ENCODE measurements at regions not wholly inside any gene's neighbourhood (a gene's known extent, or its start where the extent isn't known, plus 50 kb on each side); places are given as distances from the start of the nearest gene placed in this dataset.

DNA sequence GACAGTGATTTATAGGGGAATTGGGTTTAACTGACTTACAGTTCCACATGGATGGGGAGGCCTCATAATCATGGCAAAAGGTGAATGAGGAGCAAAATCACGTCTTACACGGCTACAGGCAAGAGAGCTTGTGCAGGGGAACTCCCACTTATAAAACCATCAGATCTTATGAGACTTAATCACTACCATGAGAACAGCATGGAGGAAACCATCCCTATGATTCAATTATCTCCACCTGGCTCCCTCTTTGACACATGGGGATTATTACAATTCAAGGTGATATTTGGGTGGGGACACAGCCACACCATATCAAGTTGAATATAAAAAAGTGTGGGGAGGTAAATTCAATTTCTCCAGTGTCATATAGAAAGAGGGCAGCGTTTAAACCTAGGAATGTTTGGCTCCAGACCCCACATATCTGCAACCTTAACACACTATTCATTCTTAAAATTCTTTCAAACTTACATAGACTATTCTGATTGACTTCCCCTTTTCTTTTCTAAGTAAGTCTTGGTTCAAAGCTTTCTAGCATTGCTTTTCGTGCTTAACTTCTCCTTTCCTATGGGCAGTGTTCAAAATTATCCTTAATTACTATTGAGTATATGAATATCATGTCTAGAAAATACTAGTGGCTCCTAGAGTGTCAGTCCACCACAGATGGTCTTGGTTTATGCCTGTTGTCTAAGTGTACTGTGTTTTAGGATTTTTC is 446.7 kb upstream of the GBE1 start:
- TF ChIP-seq, protein P1, sequence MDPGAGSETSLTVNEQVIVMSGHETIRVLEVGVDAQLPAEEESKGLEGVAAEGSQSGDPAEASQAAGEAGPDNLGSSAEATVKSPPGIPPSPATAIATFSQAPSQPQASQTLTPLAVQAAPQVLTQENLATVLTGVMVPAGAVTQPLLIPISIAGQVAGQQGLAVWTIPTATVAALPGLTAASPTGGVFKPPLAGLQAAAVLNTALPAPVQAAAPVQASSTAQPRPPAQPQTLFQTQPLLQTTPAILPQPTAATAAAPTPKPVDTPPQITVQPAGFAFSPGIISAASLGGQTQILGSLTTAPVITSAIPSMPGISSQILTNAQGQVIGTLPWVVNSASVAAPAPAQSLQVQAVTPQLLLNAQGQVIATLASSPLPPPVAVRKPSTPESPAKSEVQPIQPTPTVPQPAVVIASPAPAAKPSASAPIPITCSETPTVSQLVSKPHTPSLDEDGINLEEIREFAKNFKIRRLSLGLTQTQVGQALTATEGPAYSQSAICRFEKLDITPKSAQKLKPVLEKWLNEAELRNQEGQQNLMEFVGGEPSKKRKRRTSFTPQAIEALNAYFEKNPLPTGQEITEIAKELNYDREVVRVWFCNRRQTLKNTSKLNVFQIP (CRISPR knock-in tag; IDR thresholded peaks at IDR 0.05; ENCODE audit: borderline replicate concordance, low read depth), result no peak
- TF ChIP-seq, protein P2, sequence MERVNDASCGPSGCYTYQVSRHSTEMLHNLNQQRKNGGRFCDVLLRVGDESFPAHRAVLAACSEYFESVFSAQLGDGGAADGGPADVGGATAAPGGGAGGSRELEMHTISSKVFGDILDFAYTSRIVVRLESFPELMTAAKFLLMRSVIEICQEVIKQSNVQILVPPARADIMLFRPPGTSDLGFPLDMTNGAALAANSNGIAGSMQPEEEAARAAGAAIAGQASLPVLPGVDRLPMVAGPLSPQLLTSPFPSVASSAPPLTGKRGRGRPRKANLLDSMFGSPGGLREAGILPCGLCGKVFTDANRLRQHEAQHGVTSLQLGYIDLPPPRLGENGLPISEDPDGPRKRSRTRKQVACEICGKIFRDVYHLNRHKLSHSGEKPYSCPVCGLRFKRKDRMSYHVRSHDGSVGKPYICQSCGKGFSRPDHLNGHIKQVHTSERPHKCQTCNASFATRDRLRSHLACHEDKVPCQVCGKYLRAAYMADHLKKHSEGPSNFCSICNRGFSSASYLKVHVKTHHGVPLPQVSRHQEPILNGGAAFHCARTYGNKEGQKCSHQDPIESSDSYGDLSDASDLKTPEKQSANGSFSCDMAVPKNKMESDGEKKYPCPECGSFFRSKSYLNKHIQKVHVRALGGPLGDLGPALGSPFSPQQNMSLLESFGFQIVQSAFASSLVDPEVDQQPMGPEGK (CRISPR knock-in tag; IDR thresholded peaks at IDR 0.05; ENCODE audit: borderline replicate concordance), result no peak
